ENCODE measurements at regions not wholly inside any gene's neighbourhood (a gene's known extent, or its start where the extent isn't known, plus 50 kb on each side); places are given as distances from the start of the nearest gene placed in this dataset.
"Not testable (repeated sequence)": the region's sequence is repeated elsewhere in the genome, so short reads cannot be mapped to it uniquely, and the experiment has no call there.

DNA sequence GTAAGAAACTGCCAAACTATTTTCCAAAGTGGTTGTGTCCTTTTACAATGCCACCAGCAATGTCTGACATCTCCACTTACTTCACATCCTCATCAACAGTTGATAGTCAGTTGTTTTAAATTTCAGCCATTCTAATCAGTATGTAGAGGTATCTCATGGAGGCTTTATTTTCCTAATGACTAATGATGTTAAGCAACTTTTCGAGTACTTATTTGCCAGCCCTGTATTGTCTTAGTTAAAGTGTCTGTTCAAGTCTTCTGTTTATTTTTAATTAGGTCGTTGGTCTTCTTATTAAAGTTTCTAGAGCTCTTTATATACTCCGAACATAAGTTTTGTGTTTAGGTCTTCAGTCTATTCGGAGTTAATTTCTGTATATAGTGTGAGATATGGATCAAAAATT, 54.9 kb upstream of the NBPF12 start:
- not testable (repeated sequence) for DNase-seq

GRCh38 chr1:146881096-146881495, 57.0 kb upstream of the NBPF12 start:
- not testable (repeated sequence) for DNase-seq

DNA sequence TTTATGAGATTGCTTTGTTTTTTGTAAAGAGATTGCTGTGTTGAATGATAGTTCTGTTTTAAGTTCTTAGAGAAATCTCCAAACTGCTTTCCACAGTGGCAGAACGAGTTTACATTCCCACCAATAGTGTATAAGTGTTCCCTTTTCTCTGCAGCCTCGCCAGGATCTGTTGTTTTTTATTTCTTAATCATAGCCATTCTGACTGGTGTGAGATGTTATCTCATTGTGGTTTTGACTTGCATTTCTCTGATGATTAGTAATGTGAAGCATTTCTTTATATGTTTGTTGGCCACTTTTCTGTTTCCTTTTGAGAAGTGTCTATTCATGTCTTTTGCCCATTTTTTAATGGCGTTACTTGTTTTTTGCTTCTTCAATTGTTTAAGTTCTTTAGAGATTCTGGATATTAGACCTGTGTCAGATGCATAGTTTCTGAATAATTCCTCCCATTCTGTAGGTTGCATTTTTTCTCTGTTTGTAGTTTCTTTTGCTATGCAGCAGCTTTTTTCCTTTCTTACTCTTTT, 74.3 kb upstream of the NBPF12 start:
- DNase-seq, result not testable (repeated sequence)

- DNase-seq, result not testable (repeated sequence)
Measured at GRCh38 chr1:146853147-146853546, 85.0 kb upstream of the NBPF12 start.

DNA sequence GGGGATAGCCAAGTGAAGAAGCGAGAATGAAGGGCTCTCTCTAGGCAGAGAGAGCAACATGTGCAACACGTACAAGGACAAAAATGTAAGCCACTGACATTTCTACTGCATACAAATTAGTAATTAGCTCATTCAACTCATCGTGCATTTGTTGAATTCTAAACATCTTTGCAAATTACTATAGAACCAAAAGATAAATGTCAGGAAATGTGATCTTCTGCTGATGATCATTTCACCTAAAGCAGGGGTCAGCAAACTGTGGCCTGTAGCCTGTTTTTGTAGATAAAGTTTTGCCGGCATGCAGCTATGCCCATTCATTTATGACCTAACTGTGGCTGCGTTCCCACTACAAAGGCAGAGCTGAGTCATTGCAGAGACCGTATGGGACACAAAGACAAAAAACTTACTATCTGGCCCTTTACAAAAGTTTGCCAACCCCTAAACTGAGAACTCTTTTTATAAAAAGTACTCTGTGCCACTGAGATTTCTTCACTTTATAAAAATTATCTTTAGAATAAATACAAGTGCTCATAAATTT, 87.7 kb upstream of the NBPF12 start:
- not testable (repeated sequence) for DNase-seq

DNA sequence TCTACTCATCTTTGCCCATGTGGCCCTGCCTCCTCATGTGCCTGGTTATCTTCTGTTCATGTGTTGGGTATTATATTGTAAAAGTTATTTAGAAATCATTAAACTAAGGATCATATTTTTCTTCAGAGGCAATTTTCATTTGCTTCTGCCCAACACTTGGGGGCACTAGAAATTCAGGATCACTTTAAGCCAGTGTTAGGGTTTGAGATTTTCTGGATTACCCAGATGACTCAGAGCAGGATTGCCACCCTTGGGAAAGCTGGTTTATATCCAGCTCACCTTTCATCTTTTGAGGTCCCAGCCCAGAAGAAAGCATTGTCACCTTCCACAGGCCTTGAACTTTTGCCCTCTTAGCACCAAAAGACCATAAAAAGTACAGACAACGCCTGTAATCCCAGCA, 99.4 kb upstream of the NBPF12 start:
- DNase-seq, result not testable (repeated sequence)

- DNase-seq, result not testable (repeated sequence)
Measured at GRCh38 chr1:146826957-146827356, 111.2 kb upstream of the NBPF12 start.

DNA sequence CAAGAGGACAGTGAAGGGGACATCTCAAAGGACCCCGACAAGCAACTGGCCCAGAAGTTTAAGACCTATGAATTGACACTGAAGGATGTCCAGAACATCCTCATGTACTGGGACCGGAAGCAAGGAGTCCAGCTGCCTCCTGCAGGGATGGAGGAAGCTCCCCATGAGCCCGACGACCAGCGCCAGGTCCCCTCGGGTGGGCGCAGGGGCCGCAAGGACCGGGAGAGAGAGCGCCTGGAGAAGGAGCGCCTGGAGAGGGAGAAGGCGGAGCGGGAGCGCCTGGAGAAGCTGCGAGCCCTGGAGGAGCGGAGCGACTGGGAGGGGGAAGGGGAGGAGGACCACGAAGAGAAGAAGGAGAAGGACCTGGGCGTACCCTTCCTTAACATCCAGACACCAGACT, 143.9 kb upstream of the NBPF12 start:
- DNase-seq, result not testable (repeated sequence)

- DNase-seq, result not testable (repeated sequence)
Measured at GRCh38 chr1:146792725-146793124, 145.4 kb upstream of the NBPF12 start.

- not testable (repeated sequence) for DNase-seq
Measured at GRCh38 chr1:146784212-146784940, 153.7 kb upstream of the NBPF12 start.

- DNase-seq, result not testable (repeated sequence)
Measured at GRCh38 chr1:146781235-146781634, 156.9 kb upstream of the NBPF12 start.

- not testable (repeated sequence) for DNase-seq
Measured at GRCh38 chr1:146777826-146778602, 160.1 kb upstream of the NBPF12 start.

DNA sequence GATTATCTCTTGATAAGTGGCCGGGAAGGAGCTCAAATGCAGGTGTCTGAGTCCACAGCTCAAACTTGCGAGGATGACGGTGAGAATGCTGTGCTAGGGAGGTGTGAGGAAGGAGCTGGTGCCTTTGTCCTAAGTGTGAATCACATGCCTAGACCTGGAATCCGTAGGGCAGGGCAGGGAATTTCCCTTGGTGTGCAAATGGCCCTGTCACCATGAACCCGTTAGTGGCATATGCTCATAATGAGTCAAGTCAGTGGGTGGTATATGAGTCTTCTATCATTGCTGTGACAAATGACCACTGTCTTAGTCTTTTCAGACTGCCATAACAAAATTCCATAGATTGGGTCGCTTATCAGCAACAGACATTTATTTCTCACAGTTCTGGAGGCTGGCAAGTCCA, 163.1 kb upstream of the NBPF12 start:
- DNase-seq, result not testable (repeated sequence)

- not testable (repeated sequence) for DNase-seq
Measured at GRCh38 chr1:146774271-146774670, 163.9 kb upstream of the NBPF12 start.

- not testable (repeated sequence) for DNase-seq
Measured at GRCh38 chr1:146771409-146771808, 166.7 kb upstream of the NBPF12 start.

GRCh38 chr1:146770998-146771397, 167.1 kb upstream of the NBPF12 start:
- DNase-seq, result not testable (repeated sequence)

DNA sequence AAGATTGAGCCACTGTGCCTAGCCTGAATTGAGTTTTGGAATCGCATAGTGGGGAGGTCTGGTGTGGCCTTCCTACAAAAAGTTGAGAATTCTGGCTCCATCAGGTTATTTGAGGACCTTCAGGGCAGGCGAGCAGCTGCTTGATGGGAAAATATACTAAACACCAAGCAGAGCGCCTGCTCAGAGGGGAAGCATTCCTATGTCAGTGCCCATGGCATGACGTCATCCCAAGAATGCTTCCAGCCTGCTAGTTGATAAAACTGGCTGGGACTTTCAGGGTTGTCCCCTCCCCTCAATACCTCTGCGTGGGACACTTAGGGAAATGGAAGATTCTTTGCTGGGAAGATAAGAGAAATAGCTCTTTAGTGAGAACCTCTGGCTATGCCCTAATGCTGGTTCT, 174.9 kb upstream of the NBPF12 start:
- DNase-seq, result not testable (repeated sequence)

GRCh38 chr1:146756858-146757257, 181.3 kb upstream of the NBPF12 start:
- DNase-seq, result not testable (repeated sequence)

DNA sequence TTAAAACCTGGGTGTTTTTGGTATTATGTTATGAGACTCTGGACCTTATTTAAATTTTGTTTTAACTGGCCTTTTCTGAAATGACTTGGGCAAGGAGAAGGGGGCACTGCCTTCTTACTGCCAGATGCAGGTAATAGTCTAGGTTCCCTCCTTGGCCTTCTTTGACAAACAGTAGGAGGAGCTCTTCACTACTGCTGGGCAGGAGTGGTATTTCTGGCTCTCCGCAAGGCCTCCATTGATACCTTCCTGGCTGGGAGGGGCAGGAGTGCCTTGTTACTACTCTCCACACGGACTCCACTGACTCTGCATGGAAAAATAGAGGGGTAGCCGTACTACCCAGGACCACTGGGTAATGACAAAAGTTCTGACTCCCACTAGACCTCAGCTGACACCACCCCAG, 189.4 kb upstream of the NBPF12 start:
- not testable (repeated sequence) for DNase-seq

GRCh38 chr1:146731981-146732680, 206.0 kb upstream of the NBPF12 start:
- not testable (repeated sequence) for DNase-seq

- DNase-seq, result not testable (repeated sequence)
Measured at GRCh38 chr1:146729642-146730344, 208.3 kb upstream of the NBPF12 start.

GRCh38 chr1:146715054-146715453, 223.1 kb upstream of the NBPF12 start:
- not testable (repeated sequence) for DNase-seq

Data from activated naive CD4-positive, alpha-beta T cell treated with anti-CD3 and anti-CD28 coated beads, Interleukin-2, amount 50 U/mL, for 16 hours (primary cell).